IPS DF 4.7 (cell line): ENCODE measurements at regions not wholly inside any gene's neighbourhood (a gene's known extent, or its start where the extent isn't known, plus 50 kb on each side); places are given as distances from the start of the nearest gene placed in this dataset.

ENCODE experiments used
- DNase-seq: peaks from one replicate; pipeline ENCODE4 v3.0.0-alpha.2; 2013; ENCODE audit warnings: low spot score; ENCODE audit errors: extremely low read depth

GRCh38 chr7:83861-84632, 108.3 kb upstream of the FAM20C start:
- no peak for DNase-seq

GRCh38 chr7:84633-85020, 107.7 kb upstream of the FAM20C start:
- DNase-seq, result no peak

GRCh38 chr7:85074-85882, 107.1 kb upstream of the FAM20C start:
- no peak for DNase-seq

GRCh38 chr7:85883-86515, 106.4 kb upstream of the FAM20C start:
- DNase-seq, result no peak

- no peak for DNase-seq
Measured at GRCh38 chr7:86629-87028, 105.7 kb upstream of the FAM20C start.

- no peak for DNase-seq
Measured at GRCh38 chr7:87047-87446, 105.3 kb upstream of the FAM20C start.

- no peak for DNase-seq
Measured at GRCh38 chr7:87671-88070, 104.7 kb upstream of the FAM20C start.

DNA sequence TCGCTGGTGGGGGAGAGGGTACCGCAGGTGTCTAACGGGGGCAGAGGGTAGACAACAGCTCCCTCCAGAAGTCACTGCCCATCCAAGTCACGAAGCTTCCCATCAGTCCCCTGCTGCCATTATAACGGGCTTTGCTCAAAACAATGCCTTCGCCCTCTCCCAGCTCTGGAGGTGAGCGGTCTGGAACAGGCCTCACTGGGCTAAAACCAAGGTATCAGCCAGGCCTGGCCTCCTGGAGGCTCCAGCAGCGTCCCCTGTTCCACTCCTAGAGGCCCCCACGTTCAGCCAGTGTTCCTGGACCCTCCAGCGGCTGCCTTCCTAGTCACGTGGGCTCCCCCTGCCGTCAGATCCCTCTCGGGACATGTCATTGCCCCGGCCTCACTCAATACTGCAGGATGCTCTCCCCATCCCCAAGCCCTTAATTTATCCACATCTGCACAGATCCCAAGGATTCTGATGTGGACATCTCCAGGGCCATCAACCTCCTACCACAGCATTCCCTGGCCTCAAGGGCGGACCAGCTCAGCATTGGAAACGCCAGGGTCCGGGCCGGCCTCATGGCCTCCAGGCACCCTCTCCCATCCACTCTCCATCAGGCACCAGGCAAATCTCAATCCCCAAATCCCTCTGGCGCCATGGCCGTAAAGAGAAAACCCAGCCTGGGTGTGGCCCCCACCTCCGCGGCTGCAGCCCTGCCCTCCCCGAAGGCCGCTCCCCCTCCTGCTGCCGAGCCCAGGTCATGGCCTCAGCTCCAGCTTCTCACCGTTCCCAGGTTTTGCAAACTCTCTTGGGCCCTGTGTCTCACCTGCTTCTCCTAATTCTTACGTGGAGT, 104.1 kb upstream of the FAM20C start:
- no peak for DNase-seq

DNA sequence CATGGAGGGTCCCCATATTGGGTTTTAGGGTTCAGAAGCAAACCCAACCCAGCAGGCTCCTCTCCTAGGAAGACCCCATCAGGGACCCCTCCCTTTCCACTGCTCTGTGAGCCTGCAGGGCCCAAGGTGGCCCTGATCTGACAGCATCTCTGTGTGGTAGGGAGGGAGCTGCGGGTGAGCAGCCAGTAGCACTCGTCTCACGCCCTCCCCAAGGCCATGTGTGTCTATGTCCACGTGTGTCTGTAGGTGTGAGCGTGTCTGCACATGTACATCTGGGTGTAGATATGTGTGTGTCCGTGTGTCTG, 103.5 kb upstream of the FAM20C start:
- DNase-seq, result no peak

DNA sequence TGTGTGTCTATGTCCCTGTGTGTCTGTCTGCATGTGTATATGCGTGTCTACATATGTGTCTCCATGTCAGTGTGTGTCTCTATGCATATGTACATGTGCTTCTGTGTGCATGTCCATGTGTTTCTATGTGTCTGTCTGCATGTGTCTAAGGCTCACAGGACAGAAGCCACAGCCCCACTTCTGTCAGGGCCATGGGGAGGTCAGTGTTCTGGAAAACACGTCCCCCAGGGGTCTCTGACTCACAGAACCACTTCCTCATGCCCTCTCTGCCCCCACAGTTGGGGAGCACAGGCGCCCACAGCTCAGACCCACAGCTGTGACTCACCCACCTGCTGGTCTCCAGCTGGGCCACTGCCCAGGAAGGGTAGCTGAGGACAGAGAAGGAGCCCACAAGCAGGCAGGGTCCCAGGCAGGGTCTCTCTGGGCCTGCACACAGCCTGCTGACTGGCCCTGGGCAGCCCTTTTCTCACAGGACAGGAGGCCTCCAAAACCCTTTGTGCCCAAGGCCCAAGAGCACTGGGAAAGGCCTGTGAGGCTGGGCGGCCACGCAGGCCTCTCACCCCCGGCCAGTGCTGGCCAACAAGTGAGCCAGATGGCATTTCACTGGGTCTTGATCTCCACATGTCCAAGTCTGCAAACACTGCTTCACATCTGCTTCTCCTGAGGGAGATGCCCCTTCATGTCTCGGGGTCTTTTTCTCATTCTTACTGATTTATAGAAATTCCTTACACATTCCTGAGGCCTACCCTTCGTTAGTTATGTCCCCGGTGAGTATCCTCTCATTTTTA, 102.9 kb upstream of the FAM20C start:
- DNase-seq, result no peak

GRCh38 chr7:90111-91063, 102.0 kb upstream of the FAM20C start:
- DNase-seq, result no peak

- no peak for DNase-seq
Measured at GRCh38 chr7:91396-92175, 100.8 kb upstream of the FAM20C start.

- no peak for DNase-seq
Measured at GRCh38 chr7:92231-92674, 100.1 kb upstream of the FAM20C start.

GRCh38 chr7:92888-93672, 99.3 kb upstream of the FAM20C start:
- no peak for DNase-seq

GRCh38 chr7:94251-94801, 98.0 kb upstream of the FAM20C start:
- DNase-seq, result no peak

GRCh38 chr7:95180-95862, 97.0 kb upstream of the FAM20C start:
- DNase-seq, result no peak

- no peak for DNase-seq
Measured at GRCh38 chr7:95863-96260, 96.5 kb upstream of the FAM20C start.
